HG02885 (cell line): ENCODE measurements at regions not wholly inside any gene's neighbourhood (a gene's known extent, or its start where the extent isn't known, plus 50 kb on each side); places are given as distances from the start of the nearest gene placed in this dataset.

ENCODE experiments used
- ATAC-seq: cut with Tn5 transposase; IDR thresholded peaks from one replicate; pipeline ENCODE4 v1.9.1; 2021; ENCODE audit warnings: mild to moderate bottlenecking; ENCODE audit not compliant: unreplicated experiment, poor library complexity

DNA sequence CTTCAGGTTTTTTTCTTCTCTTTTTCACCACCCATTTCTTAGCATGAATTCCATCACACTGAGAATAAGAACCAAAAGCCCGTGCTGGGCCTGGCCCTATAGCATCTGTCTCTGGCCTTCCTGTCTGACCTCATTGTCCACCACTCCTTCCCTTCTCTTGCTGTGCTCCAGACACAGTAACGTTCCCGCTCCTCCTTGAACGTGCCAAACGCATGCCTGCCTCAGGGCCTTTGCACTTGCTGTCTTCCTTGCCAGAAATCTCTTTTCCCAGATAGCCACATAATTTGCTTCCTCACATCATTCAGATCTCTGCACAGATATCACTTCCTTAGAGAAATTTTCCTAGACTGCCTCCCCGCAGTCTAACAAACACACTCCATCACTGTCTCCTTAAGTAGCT, 119.6 kb upstream of the CPSF6 start:
- no peak for ATAC-seq

- no peak for ATAC-seq
These were observed 119.0 kb upstream of the CPSF6 start for GRCh38 chr12:69120354-69120753.

GRCh38 chr12:69123311-69123710, 116.1 kb upstream of the CPSF6 start:
- no peak for ATAC-seq

DNA sequence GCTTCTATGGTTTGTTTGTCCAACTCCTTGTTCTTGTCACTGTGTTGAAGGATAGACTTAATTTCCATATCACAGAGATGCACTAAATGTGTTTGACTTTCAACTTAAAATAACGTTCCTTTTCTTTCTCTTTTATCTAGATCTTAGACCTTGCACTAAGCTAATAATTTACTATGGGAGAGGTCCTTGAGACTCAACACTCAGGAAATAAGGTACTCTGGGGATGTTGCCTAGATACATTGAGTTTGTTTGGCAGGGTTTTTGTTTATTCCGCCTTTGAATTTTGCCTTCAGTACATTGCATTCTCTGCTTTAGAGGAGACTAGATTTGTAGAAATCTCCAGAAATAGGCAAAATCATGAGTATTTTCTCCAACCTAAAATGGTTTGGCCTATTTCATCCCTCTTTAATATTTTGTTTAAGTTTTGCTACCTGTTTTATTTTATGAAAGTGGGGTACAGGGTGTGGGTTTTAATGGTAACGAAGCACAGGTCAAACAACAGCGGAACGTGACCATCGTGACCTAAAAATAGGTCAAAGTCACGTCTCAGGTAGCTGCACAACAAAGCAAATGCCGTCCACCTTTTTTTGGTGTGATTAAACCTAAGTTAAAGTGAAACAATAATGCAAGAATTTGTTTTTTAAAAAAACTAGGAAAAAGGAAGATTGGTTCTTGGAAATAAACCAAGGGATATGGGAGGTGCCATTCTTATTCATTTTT, 115.3 kb upstream of the CPSF6 start:
- no peak for ATAC-seq

GRCh38 chr12:69129017-69129416, 110.4 kb upstream of the CPSF6 start:
- no peak for ATAC-seq

- ATAC-seq = no peak
These were observed 109.8 kb upstream of the CPSF6 start for GRCh38 chr12:69129564-69129963.

DNA sequence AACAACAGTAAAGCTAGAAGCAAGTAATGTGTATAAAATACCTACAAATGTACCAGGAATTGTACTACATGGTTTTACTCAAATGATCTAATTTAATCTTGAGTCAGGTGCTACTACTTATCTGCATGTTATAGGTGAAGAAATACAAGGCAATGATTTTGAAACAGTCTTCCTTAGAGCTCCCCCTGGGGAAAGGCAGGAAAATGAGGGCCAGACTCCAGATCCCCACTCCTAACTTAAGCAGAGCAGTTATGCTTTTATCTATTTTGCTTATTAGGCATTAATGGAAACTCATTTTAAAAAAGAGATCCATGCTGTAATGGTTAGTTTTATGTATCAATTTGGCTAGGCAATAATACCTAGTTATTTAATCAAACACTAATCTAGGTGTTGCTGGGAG, 109.3 kb upstream of the CPSF6 start:
- ATAC-seq = no peak

DNA sequence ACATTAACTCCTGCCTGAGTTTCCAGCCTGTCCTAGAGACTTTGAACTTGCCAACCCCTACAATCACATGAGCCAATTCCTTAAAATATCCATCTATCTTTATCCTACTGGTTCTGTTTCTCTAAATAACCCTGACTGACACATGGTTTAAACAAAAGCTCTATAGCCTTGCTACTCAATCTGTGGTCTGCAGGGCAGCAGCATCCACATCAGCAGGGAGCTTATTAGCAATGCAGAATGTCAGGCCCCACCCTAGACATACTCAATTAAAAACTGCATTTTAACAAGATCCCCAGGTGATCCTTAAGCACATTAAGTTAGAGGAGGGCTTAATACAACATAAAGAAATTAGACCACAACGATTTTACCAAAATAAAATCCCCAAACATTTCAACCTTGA, 108.3 kb upstream of the CPSF6 start:
- ATAC-seq = no peak

DNA sequence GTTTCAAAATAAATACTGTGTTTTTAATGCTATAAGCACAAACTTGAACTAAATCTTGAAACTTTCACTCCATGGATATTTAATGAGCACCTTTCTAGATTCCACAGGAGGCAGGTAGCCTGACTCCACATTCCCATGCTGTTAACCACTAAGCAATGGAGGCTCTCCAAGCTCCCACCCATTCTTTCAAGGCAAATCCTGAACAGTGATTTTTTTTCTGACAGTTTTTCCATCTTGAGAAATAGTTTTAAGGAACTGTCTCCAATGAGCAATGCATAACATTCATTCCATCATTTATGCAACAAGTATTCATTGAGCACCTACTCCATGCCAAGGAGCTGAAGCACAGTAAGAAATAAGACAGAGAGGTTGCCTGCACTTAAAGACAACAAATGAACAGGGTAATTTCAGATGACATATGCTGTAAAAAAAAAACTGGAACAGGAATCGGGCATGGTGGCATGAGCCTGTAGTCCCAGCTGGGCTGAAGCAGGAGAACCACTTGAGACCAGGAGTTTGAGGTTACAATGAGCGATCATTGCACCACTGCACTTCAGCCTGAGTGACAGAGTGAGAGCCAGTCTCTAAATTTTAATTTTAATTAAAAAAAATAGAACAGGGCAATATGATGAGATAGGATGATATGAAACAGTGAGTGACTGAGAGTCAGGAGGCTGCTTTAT, 102.3 kb upstream of the CPSF6 start:
- ATAC-seq = no peak

DNA sequence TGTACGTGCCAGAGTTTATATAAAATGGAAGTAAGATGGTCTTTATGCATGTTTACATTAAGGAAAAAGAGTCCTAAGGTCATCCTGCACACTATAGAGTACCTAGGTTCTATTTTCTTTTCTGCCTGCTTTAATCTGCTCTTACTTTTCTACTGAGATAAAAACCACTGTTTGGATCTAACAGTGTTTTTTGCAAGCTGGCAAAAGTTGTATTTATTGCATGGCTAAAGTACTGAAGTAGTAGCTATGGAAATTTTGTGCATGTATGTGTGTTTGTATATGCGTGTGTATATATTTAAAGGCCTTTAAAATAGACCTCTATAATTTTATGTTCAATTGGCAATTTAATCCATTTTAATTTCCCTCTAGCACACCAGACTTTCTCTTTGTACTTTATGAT, 98.3 kb upstream of the CPSF6 start:
- no peak for ATAC-seq

- ATAC-seq = no peak
These were observed 90.1 kb upstream of the CPSF6 start for GRCh38 chr12:69149270-69149669.

- ATAC-seq = no peak
These were observed 89.1 kb upstream of the CPSF6 start for GRCh38 chr12:69150083-69150795.

DNA sequence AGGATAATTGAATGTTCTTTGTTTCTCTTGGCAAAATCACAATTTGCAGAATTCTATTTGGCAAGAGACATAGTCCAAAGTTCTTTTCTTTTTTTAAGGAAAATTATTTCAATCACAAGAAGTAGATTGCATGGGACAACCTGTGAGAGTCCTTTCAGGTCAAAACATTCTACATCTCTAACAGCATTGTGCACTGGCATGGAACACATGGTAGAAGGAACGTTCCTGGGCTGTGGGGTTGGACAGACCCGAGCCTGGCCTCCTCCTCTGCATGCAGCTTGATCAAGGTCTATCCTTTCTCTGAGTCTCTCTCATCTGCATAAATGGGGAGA, 88.6 kb upstream of the CPSF6 start:
- no peak for ATAC-seq

DNA sequence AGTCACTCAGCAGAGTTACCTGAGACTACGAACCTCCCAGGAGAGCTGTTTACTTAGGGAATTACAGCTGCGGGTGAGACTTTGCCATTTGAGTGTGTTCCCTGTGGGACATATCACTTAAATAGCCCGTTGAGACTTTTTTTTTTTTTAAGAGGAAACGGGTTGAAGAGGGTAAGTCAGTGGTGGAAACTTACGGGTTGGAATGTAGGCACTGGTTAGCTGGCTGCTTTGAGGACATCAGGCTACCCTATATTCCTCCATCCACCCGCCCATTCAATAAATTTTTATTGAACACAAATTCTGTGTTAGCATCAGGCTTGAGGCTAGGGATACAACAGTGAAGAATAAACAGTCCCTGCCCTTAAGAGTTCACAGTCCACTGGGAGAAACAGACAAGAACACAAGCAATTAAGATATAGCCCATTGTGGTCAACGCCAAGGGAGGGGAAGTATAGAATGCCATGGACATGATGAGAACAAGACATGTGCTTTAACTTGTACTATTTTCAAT, 88.1 kb upstream of the CPSF6 start:
- ATAC-seq = no peak

- ATAC-seq = peak; percentile 61
These were observed 84.6 kb upstream of the CPSF6 start for GRCh38 chr12:69154585-69155363.

GRCh38 chr12:69157023-69157655, 82.2 kb upstream of the CPSF6 start:
- peak; percentile 95 for ATAC-seq

DNA sequence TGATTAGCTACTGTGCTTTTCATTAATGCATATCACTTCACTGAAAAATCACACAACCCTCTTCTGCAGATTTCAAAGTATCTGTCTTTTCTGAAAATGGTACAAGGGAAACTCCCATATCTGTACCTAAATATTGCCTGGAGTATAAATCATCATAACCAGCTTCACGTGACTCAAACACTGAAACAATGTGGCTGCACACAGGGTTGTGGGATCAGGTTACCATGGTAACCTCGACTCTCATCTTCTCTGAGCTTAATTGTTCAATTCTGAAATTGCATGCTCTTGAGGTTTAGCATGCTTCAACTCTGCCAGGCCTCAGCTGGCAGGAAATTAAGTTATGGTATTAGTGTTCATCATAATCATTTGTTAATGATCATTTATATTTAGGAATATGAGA, 77.5 kb upstream of the CPSF6 start:
- ATAC-seq = peak; percentile 67

GRCh38 chr12:69163681-69164362, 75.5 kb upstream of the CPSF6 start:
- no peak for ATAC-seq

- no peak for ATAC-seq
These were observed 71.7 kb upstream of the CPSF6 start for GRCh38 chr12:69167648-69168165.
